Panc1 (cell line): ENCODE measurements at regions not wholly inside any gene's neighbourhood (a gene's known extent, or its start where the extent isn't known, plus 50 kb on each side); places are given as distances from the start of the nearest gene placed in this dataset.

ENCODE experiments used
- CTCF ChIP-seq: fragments of 450-650 bp; IDR thresholded peaks from 2 replicates; pipeline ENCODE4 v1.5.1; 2017; ENCODE audit warnings: mild to moderate bottlenecking
- POLR2AphosphoS5 ChIP-seq: IDR thresholded peaks from 2 replicates; pipeline ENCODE4 v1.6.1; 2012; ENCODE audit warnings: mild to moderate bottlenecking, low read depth, low read length, moderate library complexity
- REST ChIP-seq, 2 experiments: IDR thresholded peaks; 2 replicates each; pipeline ENCODE4 v1.6.1; 2011 to 2012; ENCODE audit warnings: low read depth in 2 of 2, control low read depth in 1 of 2, low read length in 1 of 2, mild to moderate bottlenecking in 1 of 2, moderate library complexity in 1 of 2; ENCODE audit not compliant: insufficient read depth in 1 of 2
- SIN3A ChIP-seq: IDR thresholded peaks from 2 replicates; pipeline ENCODE4 v1.6.1; 2012; ENCODE audit warnings: low read depth, mild to moderate bottlenecking, low read length, moderate library complexity, borderline replicate concordance; ENCODE audit not compliant: insufficient read depth
- TCF7L2 ChIP-seq: IDR thresholded peaks from 2 replicates; pipeline ENCODE4 v1.6.1; 2011; ENCODE audit warnings: mild to moderate bottlenecking, low read depth, low read length, inconsistent platforms

GRCh38 chr1:56183151-56183550 is 396.2 kb downstream of the PLPP3 start:
- TF ChIP-seq REST (IDR thresholded peaks at IDR 0.05; ENCODE audit: insufficient read depth in 1 of 2, low read depth in 2 of 2, low read length in 1 of 2), result no peak
- TF ChIP-seq POLR2AphosphoS5, result no peak
- TF ChIP-seq CTCF, result no peak
- no peak for TF ChIP-seq SIN3A
- no peak for TF ChIP-seq TCF7L2
